Embryonic facial prominence (tissue), 1 donor: ENCODE measurements at regions not wholly inside any gene's neighbourhood (a gene's known extent, or its start where the extent isn't known, plus 50 kb on each side); places are given as distances from the start of the nearest gene placed in this dataset.

ENCODE experiments used
- DNase-seq: peaks from one replicate; pipeline ENCODE4 v3.0.0-alpha.2; 2016; ENCODE audit errors: extremely low spot score

GRCh38 chr14:38901791-38902190, 201.2 kb downstream of the SEC23A start:
- no peak for DNase-seq

- no peak for DNase-seq
These were observed 202.1 kb downstream of the SEC23A start for GRCh38 chr14:38900887-38901286.

GRCh38 chr14:38887696-38888095, 215.3 kb downstream of the SEC23A start:
- DNase-seq: no peak

GRCh38 chr14:38884109-38884508, 218.9 kb downstream of the SEC23A start:
- no peak for DNase-seq

- DNase-seq: no peak
These were observed 219.9 kb downstream of the SEC23A start for GRCh38 chr14:38883127-38883526.

- DNase-seq: no peak
These were observed 220.5 kb downstream of the SEC23A start for GRCh38 chr14:38882533-38882932.

- no peak for DNase-seq
These were observed 222.2 kb downstream of the SEC23A start for GRCh38 chr14:38880643-38881524.

- no peak for DNase-seq
These were observed 225.2 kb downstream of the SEC23A start for GRCh38 chr14:38877744-38878388.

- no peak for DNase-seq
These were observed 228.3 kb downstream of the SEC23A start for GRCh38 chr14:38874721-38875120.

- no peak for DNase-seq
These were observed 229.0 kb downstream of the SEC23A start for GRCh38 chr14:38873941-38874612.

GRCh38 chr14:38870296-38870836, 232.7 kb downstream of the SEC23A start:
- DNase-seq: no peak

GRCh38 chr14:38868399-38869290, 234.4 kb downstream of the SEC23A start:
- DNase-seq: no peak

- DNase-seq: peak; percentile 60
These were observed 235.4 kb downstream of the SEC23A start for GRCh38 chr14:38867561-38868150.

- no peak for DNase-seq
These were observed 236.6 kb downstream of the SEC23A start for GRCh38 chr14:38866461-38866860.

- no peak for DNase-seq
These were observed 240.7 kb downstream of the SEC23A start for GRCh38 chr14:38862366-38862765.

- DNase-seq: no peak
These were observed 242.5 kb downstream of the SEC23A start for GRCh38 chr14:38860530-38860929.

- no peak for DNase-seq
These were observed 246.2 kb downstream of the SEC23A start for GRCh38 chr14:38856798-38857197.

GRCh38 chr14:38855513-38855912, 247.5 kb downstream of the SEC23A start:
- no peak for DNase-seq

- DNase-seq: no peak
These were observed 251.9 kb downstream of the SEC23A start for GRCh38 chr14:38851111-38851510.

- DNase-seq: no peak
These were observed 252.4 kb downstream of the SEC23A start for GRCh38 chr14:38850664-38851063.
